RWPE1 (cell line): ENCODE measurements at regions not wholly inside any gene's neighbourhood (a gene's known extent, or its start where the extent isn't known, plus 50 kb on each side); places are given as distances from the start of the nearest gene placed in this dataset.

Experiments used
- CTCF ChIA-PET: fragments of 350-600 bp; sonication (Branson Sonifier 250); formaldehyde crosslinking; extraction: SDS; loops from one replicate; lab custom pipeline; 2021; lab: Yijun Ruan, JAX
- POLR2A ChIA-PET: fragments of 400-600 bp; formaldehyde crosslinking; extraction: SDS; loops from one replicate; lab custom pipeline; 2020; ENCODE audit warnings: antibody characterized with exemption; ENCODE audit not compliant: low non-redundant PET; lab: Yijun Ruan, JAX
- DNase-seq: peaks from one replicate; pipeline ENCODE4 v3.0.0; 2012; ENCODE audit warnings: low spot score
- H3K27ac ChIP-seq: fragments of 450-650 bp; 2 replicates; pipeline ENCODE4 v1.5.1; 2017
- CTCF ChIP-seq: fragments of 450-650 bp; conservative IDR thresholded peaks from 2 replicates; pipeline ENCODE4 v1.5.1; 2017; ENCODE audit warnings: low read depth, mild to moderate bottlenecking

DNA sequence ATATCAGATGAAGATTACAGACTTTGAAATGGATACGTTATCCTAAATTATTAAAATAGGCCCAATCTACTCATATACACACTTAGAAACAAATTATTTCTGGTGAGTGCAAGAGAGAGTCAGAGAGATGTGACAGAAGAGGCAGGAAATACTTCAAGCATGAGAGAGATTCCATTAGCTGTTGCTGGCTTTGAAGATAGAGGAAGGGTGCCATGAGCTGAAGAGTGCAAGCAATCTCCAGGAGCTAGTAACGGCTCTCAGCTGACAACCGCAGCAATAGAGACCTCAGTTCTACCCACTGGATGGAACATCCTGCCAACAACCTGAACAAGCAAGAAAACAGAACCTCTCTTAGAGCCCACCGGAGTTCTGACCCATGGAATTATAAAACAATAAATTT, 270.7 kb upstream of the SLITRK3 start:
- H3K27ac ChIP-seq: no peak overlapping the region
- ChIA-PET CTCF (no interaction called here), POLR2A (interaction anchor here (0.5 kb wide), 1 partner anchor 33 kb away, joined by 3 read pairs; no protein-coding TSS in a partner anchor)
- DNase-seq: no peak
- no peak for TF ChIP-seq CTCF

- CTCF ChIA-PET: no interaction called here
- peak; percentile 26 for DNase-seq
- TF ChIP-seq CTCF: no peak
- H3K27ac ChIP-seq: no peak overlapping the region
- POLR2A ChIA-PET: no interaction called here
These were observed 268.6 kb upstream of the SLITRK3 start for GRCh38 chr3:165464736-165465135.

DNA sequence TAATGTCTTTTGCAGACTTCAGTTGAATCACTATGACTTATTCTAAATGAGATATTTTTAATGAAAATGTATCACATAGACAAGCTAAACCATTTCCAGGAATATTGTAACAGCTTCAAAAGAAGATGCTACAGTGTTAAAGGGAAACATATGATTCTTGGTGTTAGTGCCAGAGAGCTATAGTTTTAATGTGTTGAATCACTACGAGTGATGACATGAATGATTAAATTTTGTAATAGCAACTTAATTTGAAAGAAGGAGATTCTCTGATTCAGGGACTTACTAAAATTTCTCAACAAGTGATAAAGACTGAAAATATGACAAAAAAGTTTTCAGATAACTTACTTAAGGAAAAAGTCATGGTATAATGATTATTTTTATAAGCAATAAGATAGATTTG, 267.3 kb upstream of the SLITRK3 start:
- no peak for TF ChIP-seq CTCF
- POLR2A ChIA-PET: no interaction called here
- H3K27ac ChIP-seq: no peak overlapping the region
- CTCF ChIA-PET: no interaction called here
- DNase-seq: no peak

DNA sequence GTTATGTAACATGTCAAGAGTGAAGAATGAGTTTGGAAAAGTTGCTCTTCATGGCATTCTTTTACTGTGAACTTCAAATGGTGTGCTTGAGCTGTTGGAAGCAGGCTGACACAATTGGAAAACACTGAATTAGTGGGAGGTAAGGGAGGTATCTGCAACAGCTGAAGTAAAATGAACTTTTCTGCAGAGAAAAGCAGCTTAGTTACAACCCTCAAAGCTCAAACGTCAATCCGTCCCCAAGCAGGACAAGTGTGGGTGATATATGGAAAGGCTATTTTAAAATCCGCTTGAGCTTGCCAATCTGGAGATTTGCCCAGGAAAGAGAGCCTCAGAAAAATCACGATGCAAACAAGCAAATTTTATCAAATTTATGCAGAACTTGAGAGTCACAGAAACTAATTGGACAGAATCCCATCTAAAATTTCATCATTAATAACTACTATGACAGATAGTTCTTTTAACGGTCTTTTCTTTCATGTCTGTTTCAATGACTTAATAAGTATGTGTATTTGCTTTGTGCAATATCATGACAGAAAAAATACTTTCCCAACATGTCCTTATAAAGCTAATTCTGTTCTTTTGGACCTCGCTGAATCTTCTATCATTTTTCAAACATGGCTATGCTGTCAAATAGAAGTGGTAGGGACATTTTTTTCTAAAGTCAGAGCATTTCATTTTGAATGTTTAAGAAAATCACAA, 266.6 kb upstream of the SLITRK3 start:
- H3K27ac ChIP-seq: no peak overlapping the region
- DNase-seq: no peak
- CTCF ChIA-PET: no interaction called here
- no peak for TF ChIP-seq CTCF
- POLR2A ChIA-PET: no interaction called here

- no peak for TF ChIP-seq CTCF
- H3K27ac ChIP-seq: no peak overlapping the region
- POLR2A ChIA-PET: no interaction called here
- peak; percentile 15 for DNase-seq
- CTCF ChIA-PET: interaction anchor here (0.6 to 0.7 kb wide), 2 partner anchors 47 to 448 kb away, joined by 3 to 10 read pairs; no protein-coding TSS in a partner anchor
These were observed 264.0 kb upstream of the SLITRK3 start for GRCh38 chr3:165459924-165460835.

DNA sequence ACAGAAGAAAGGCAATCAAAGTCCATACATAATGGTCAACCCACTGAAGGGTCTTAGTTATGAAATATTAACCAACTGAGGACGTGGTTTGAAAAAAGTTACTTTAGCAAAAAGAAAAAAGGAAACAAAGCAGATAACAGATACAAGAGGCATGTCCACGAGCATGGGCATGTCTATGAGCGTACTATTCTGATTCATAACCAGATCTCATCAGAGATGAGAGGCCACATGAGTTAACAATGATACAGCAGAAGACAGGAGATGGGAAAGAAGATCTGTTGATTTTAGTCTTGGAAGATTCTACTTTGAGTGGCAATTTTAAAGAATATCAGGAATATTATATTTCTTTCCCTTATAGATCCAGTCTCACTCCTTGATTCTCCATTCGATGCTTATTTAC, 262.9 kb upstream of the SLITRK3 start:
- DNase-seq: no peak
- POLR2A ChIA-PET: no interaction called here
- TF ChIP-seq CTCF: no peak
- no peak overlapping the region for H3K27ac ChIP-seq
- CTCF ChIA-PET: no interaction called here
